Pancreas (tissue), 10 donors: ENCODE measurements at regions not wholly inside any gene's neighbourhood (a gene's known extent, or its start where the extent isn't known, plus 50 kb on each side); places are given as distances from the start of the nearest gene placed in this dataset.
"Not testable (repeated sequence)": the region's sequence is repeated elsewhere in the genome, so short reads cannot be mapped to it uniquely, and the experiment has no call there.

Experiments
- ATAC-seq, 4 donors: fragments of 200-7000 bp; cut with Tn5 transposase; one replicate each; pipeline versions ENCODE4 v1.8.0 to v1.9.1; 2020; ENCODE audit warnings: mild to moderate bottlenecking in 4 of 4, moderate library complexity in 4 of 4
- DNase-seq, 6 donors: peaks; one replicate each; pipeline ENCODE4 v3.0.0-alpha.2; 2020
- FAIRE-seq: peaks from 2 replicates; lab custom pipeline; 2012; peaks lifted over from hg19 to GRCh38; lab: Jason Lieb, UNC
- H3K27ac ChIP-seq, 4 donors: fragments of 200-600 bp; sonication (generic); 1 replicate in 3 of 4; 2 replicates in 1 of 4; pipeline versions ENCODE4 v1.5.0 to v1.8.0; 2020
- H3K27me3 ChIP-seq, 4 donors: fragments of 200-600 bp; one replicate each; pipeline ENCODE4 v1.8.0; 2021
- H3K36me3 ChIP-seq, 3 donors: fragments of 200-600 bp; sonication (generic) in 1 of 3; one replicate each; pipeline versions ENCODE4 v1.5.0 to v1.8.0; 2020 to 2021
- H3K4me1 ChIP-seq, 3 donors: fragments of 200-600 bp; one replicate each; pipeline ENCODE4 v1.8.0; 2021
- H3K4me3 ChIP-seq, 4 donors: fragments of 200-600 bp; sonication (generic) in 2 of 4; one replicate each; pipeline versions ENCODE4 v1.5.0 to v1.8.0; 2020 to 2021
- H3K9me3 ChIP-seq, 4 donors: fragments of 200-600 bp; one replicate each; pipeline ENCODE4 v1.8.0; 2021
- CTCF ChIP-seq, 4 donors: fragments of 200-600 bp; sonication (generic) in 3 of 4; IDR thresholded peaks; one replicate each; pipeline versions ENCODE4 v1.5.0 to v1.8.0; 2021; ENCODE audit warnings: antibody characterized with exemption in 4 of 4
- WGBS, 2 donors: extraction: QIAGEN DNeasy Blood & Tissue Kit; methylation state at CpG; one replicate each; pipeline ENCODE4 v1.1.7; 2013; 5-methylcytosine and 5-hydroxymethylcytosine counted together
- intact Hi-C, 3 donors: fragments of 100-400 bp; cut with DNase I; formaldehyde crosslinking; loops; one replicate each; pipeline versions ENCODE4 v1.11.1 to v1.14.2; 2022
- donor health status: healthy with polysubstance abuse.
- donor health status: DM: no; HTN: no; CAD: no; lungs with moderate emphysema.
- donor health status: DM: no; HTN: no; CAD: no.
- donor health status: control.
- donor health status: control.
- donor health status: Bipolar disorder and iron deficiency.
- donor health status: DM: yes; HTN: yes; CAD: no.
- donor health status: DM: no; HTN: no; CAD: no.
- donor health status: DM: no; HTN: no; CAD: no.
- donor health status: DM: yes; HTN: yes; CAD: no.

GRCh38 chr15:55094136-55094535 lies 102.6 kb downstream of the RSL24D1 start:
- FAIRE-seq (no peak), ATAC-seq (no peak), DNase-seq (no peak)
- no peak for TF ChIP-seq CTCF (IDR thresholded peaks at IDR 0.05)
- H3K27me3 ChIP-seq: no peaks in the 10 kb centered on the region
- no peaks in the 10 kb centered on the region for H3K4me1 ChIP-seq
- no peak overlapping the region for H3K4me3 ChIP-seq
- no peaks in the 10 kb centered on the region for H3K9me3 ChIP-seq
- WGBS, 2 donors: 66 to 76% methylated on average over 2 of the region's 2 CpGs
- intact Hi-C loops: no loop called here
- no peak overlapping the region for H3K27ac ChIP-seq
- H3K36me3 ChIP-seq: no peaks in the 10 kb centered on the region

- no peak overlapping the region for H3K27ac ChIP-seq
- intact Hi-C loops: no loop called here
- no peaks in the 10 kb centered on the region for H3K36me3 ChIP-seq
- no peaks in the 10 kb centered on the region for H3K9me3 ChIP-seq
- no peak for TF ChIP-seq CTCF (IDR thresholded peaks at IDR 0.05)
- DNase-seq (no peak), FAIRE-seq (no peak), ATAC-seq (no peak)
- no peaks in the 10 kb centered on the region for H3K27me3 ChIP-seq
- H3K4me1 ChIP-seq: no peaks in the 10 kb centered on the region
- no peak overlapping the region for H3K4me3 ChIP-seq
Measured at GRCh38 chr15:55088207-55088606, 108.5 kb downstream of the RSL24D1 start.

GRCh38 chr15:55084673-55085072 lies 112.1 kb downstream of the RSL24D1 start:
- Histone ChIP-seq H3K4me3 (no peak overlapping the region), H3K9me3 (no peaks in the 10 kb centered on the region), H3K4me1 (no peaks in the 10 kb centered on the region), H3K36me3 (no peaks in the 10 kb centered on the region), H3K27ac (no peak overlapping the region), H3K27me3 (no peaks in the 10 kb centered on the region)
- ATAC-seq (no peak), DNase-seq (no peak), FAIRE-seq (no peak)
- intact Hi-C loops: no loop called here
- 50 to 53% methylated on average over 3 of the region's 3 CpGs for WGBS, 2 donors
- TF ChIP-seq CTCF (IDR thresholded peaks at IDR 0.05): no peak

- WGBS, 2 donors: 30 to 33% methylated on average over 3 of the region's 3 CpGs
- TF ChIP-seq CTCF (IDR thresholded peaks at IDR 0.05): no peak
- no peak for ATAC-seq
- H3K27ac ChIP-seq: no peak overlapping the region
- no peaks in the 10 kb centered on the region for H3K27me3 ChIP-seq
- no peaks in the 10 kb centered on the region for H3K4me1 ChIP-seq
- H3K36me3 ChIP-seq: no peaks in the 10 kb centered on the region
- intact Hi-C loops: no loop called here
- FAIRE-seq: no peak
- H3K9me3 ChIP-seq: no peaks in the 10 kb centered on the region
- no peak for DNase-seq
- no peak overlapping the region for H3K4me3 ChIP-seq
Measured at GRCh38 chr15:55084216-55084615, 112.5 kb downstream of the RSL24D1 start.

GRCh38 chr15:55077052-55077451 lies 119.7 kb downstream of the RSL24D1 start:
- H3K9me3 ChIP-seq, DNase-seq, H3K27me3 ChIP-seq, H3K4me3 ChIP-seq, intact Hi-C loops, H3K4me1 ChIP-seq, ATAC-seq, H3K27ac ChIP-seq, FAIRE-seq, H3K36me3 ChIP-seq: not testable (repeated sequence)
- WGBS, 2 donors: 60 to 70% methylated on average over 1 of the region's 1 CpG

- Histone ChIP-seq H3K4me1 (no peaks in the 10 kb centered on the region), H3K27ac (no peak overlapping the region), H3K4me3 (no peak overlapping the region), H3K27me3 (no peaks in the 10 kb centered on the region), H3K36me3 (no peaks in the 10 kb centered on the region), H3K9me3 (no peaks in the 10 kb centered on the region)
- no peak for DNase-seq
- intact Hi-C loops: no loop called here
- TF ChIP-seq CTCF (IDR thresholded peaks at IDR 0.05): no peak
- no peak for FAIRE-seq
- whole genome bisulfite sequencing, 2 donors: 77 to 82% methylated on average over 6 of the region's 6 CpGs
- no peak for ATAC-seq
Measured at GRCh38 chr15:55074431-55074830, 122.3 kb downstream of the RSL24D1 start.

GRCh38 chr15:55063970-55064369 lies 132.8 kb downstream of the RSL24D1 start:
- H3K27me3 ChIP-seq, H3K4me3 ChIP-seq, ATAC-seq, FAIRE-seq, H3K27ac ChIP-seq, H3K36me3 ChIP-seq, DNase-seq, intact Hi-C loops, H3K9me3 ChIP-seq, H3K4me1 ChIP-seq: not testable (repeated sequence)
- WGBS, 2 donors: 86 to 88% methylated on average over 19 to 20 of the region's 20 CpGs
